OCI-LY1 (cell line): ENCODE measurements at regions not wholly inside any gene's neighbourhood (a gene's known extent, or its start where the extent isn't known, plus 50 kb on each side); places are given as distances from the start of the nearest gene placed in this dataset.

Source experiments
- H2AFZ ChIP-seq: fragments of 200-600 bp; sonication (generic), shearing (Covaris generic); 2 replicates; pipeline ENCODE4 v1.6.0; 2014; ENCODE audit warnings: antibody characterized with exemption, mild to moderate bottlenecking, low read length
- H3F3A ChIP-seq: fragments of 200-600 bp; sonication (generic), shearing (Covaris generic); 2 replicates; pipeline ENCODE4 v1.6.0; 2014; ENCODE audit warnings: mild to moderate bottlenecking, antibody characterized with exemption, low read length, moderate library complexity; ENCODE audit not compliant: insufficient read depth
- H3K27ac ChIP-seq: fragments of 200-600 bp; sonication (generic); 2 replicates; pipeline ENCODE4 v1.5.1; 2014; ENCODE audit warnings: low read length, mixed run types, mild to moderate bottlenecking, low read depth; ENCODE audit not compliant: poor library complexity, severe bottlenecking
- H3K27me3 ChIP-seq: fragments of 200-600 bp; sonication (generic); 2 replicates; pipeline ENCODE4 v1.6.0; 2014; ENCODE audit warnings: antibody characterized with exemption, mild to moderate bottlenecking, low read length, moderate library complexity; ENCODE audit not compliant: insufficient read depth
- H3K36me3 ChIP-seq: fragments of 200-600 bp; sonication (generic); 2 replicates; pipeline ENCODE4 v1.6.1; 2014; ENCODE audit warnings: mild to moderate bottlenecking, antibody characterized with exemption, low read length, moderate library complexity, mixed read lengths; ENCODE audit not compliant: insufficient read depth
- H3K4me1 ChIP-seq: fragments of 200-600 bp; sonication (generic); 2 replicates; pipeline ENCODE4 v1.5.1; 2014; ENCODE audit warnings: mild to moderate bottlenecking, low read length, moderate library complexity; ENCODE audit not compliant: insufficient read depth, severe bottlenecking
- H3K4me2 ChIP-seq: fragments of 200-600 bp; sonication (generic), shearing (Covaris generic); 2 replicates; pipeline ENCODE4 v1.6.1; 2014; ENCODE audit warnings: low read length
- H3K4me3 ChIP-seq: fragments of 200-600 bp; sonication (generic); 2 replicates; pipeline ENCODE4 v1.5.1; 2014; ENCODE audit warnings: low read length, low read depth, mild to moderate bottlenecking, mixed read lengths; ENCODE audit not compliant: poor library complexity, severe bottlenecking
- H3K79me2 ChIP-seq: fragments of 200-600 bp; shearing (Covaris generic); 2 replicates; pipeline ENCODE4 v1.6.1; 2016; ENCODE audit warnings: mixed run types, low read length, mixed read lengths; ENCODE audit not compliant: insufficient read depth
- H3K9ac ChIP-seq: fragments of 200-600 bp; sonication (generic), shearing (Covaris generic); 2 replicates; pipeline ENCODE4 v1.6.1; 2014; ENCODE audit warnings: mild to moderate bottlenecking, low read length, mixed read lengths
- H3K9me2 ChIP-seq: fragments of 200-600 bp; sonication (generic), shearing (Covaris generic); 2 replicates; pipeline ENCODE4 v1.6.1; 2014; ENCODE audit warnings: low read depth, mild to moderate bottlenecking, low read length, mixed read lengths
- H3K9me3 ChIP-seq: fragments of 200-600 bp; shearing (Covaris generic); 2 replicates; pipeline ENCODE4 v1.6.1; 2014; ENCODE audit warnings: low read length, mixed read lengths
- H4K20me1 ChIP-seq: fragments of 200-600 bp; sonication (generic), shearing (Covaris generic); 2 replicates; pipeline ENCODE4 v1.6.0; 2016; ENCODE audit warnings: mild to moderate bottlenecking, low read length; ENCODE audit not compliant: insufficient read depth
- CTCF ChIP-seq: fragments of 200-600 bp; sonication (generic), shearing (Covaris generic); IDR thresholded peaks from 2 replicates; pipeline ENCODE4 v1.5.1; 2017; ENCODE audit warnings: mild to moderate bottlenecking, antibody characterized with exemption, low read length, moderate library complexity, mixed read lengths
- EZH2 ChIP-seq: fragments of 200-600 bp; sonication (generic), shearing (Covaris generic); IDR thresholded peaks from 2 replicates; pipeline ENCODE4 v1.8.0; 2017; ENCODE audit warnings: borderline replicate concordance, mixed run types, mild to moderate bottlenecking, antibody characterized with exemption, low read length, moderate library complexity, mixed read lengths

GRCh38 chr15:93860701-93861100 lies 370.7 kb upstream of the MCTP2 start:
- H3F3A ChIP-seq = no peaks in the 10 kb centered on the region
- H3K4me1 ChIP-seq = no peaks in the 10 kb centered on the region
- no peak overlapping the region for H3K4me3 ChIP-seq
- H3K36me3 ChIP-seq = no peaks in the 10 kb centered on the region
- H3K9me2 ChIP-seq = no peaks in the 10 kb centered on the region
- no peaks in the 10 kb centered on the region for H3K79me2 ChIP-seq
- no peaks in the 10 kb centered on the region for H3K9me3 ChIP-seq
- H3K9ac ChIP-seq = no peak overlapping the region
- TF ChIP-seq CTCF (no peak), EZH2 (no peak)
- H2AFZ ChIP-seq = no peak overlapping the region
- H4K20me1 ChIP-seq = no peaks in the 10 kb centered on the region
- no peaks in the 10 kb centered on the region for H3K27me3 ChIP-seq
- H3K4me2 ChIP-seq = no peak overlapping the region
- no peak overlapping the region for H3K27ac ChIP-seq

- no peaks in the 10 kb centered on the region for H3K9me2 ChIP-seq
- H3K4me3 ChIP-seq = no peak overlapping the region
- H3K9me3 ChIP-seq = no peaks in the 10 kb centered on the region
- no peaks in the 10 kb centered on the region for H3K4me1 ChIP-seq
- no peaks in the 10 kb centered on the region for H3K27me3 ChIP-seq
- no peak overlapping the region for H3K9ac ChIP-seq
- no peak overlapping the region for H2AFZ ChIP-seq
- no peak overlapping the region for H3K4me2 ChIP-seq
- H3K79me2 ChIP-seq = no peaks in the 10 kb centered on the region
- H3F3A ChIP-seq = no peaks in the 10 kb centered on the region
- no peak overlapping the region for H3K27ac ChIP-seq
- no peaks in the 10 kb centered on the region for H3K36me3 ChIP-seq
- TF ChIP-seq CTCF = no peak
- TF ChIP-seq EZH2 = no peak
- no peaks in the 10 kb centered on the region for H4K20me1 ChIP-seq
Observed at GRCh38 chr15:93859176-93859575, 372.2 kb upstream of the MCTP2 start.

GRCh38 chr15:93855181-93855826 lies 376.1 kb upstream of the MCTP2 start:
- H4K20me1 ChIP-seq = no peaks in the 10 kb centered on the region
- H3K4me3 ChIP-seq = no peak overlapping the region
- TF ChIP-seq EZH2 = no peak
- TF ChIP-seq CTCF = no peak
- H3K9me2 ChIP-seq = no peaks in the 10 kb centered on the region
- no peaks in the 10 kb centered on the region for H3K9me3 ChIP-seq
- no peak overlapping the region for H3K27ac ChIP-seq
- H3F3A ChIP-seq = no peaks in the 10 kb centered on the region
- no peaks in the 10 kb centered on the region for H3K36me3 ChIP-seq
- H3K4me1 ChIP-seq = no peaks in the 10 kb centered on the region
- no peaks in the 10 kb centered on the region for H3K79me2 ChIP-seq
- no peak overlapping the region for H2AFZ ChIP-seq
- H3K27me3 ChIP-seq = no peaks in the 10 kb centered on the region
- no peak overlapping the region for H3K4me2 ChIP-seq
- H3K9ac ChIP-seq = no peak overlapping the region
